Stomach (tissue), 4 donors: ENCODE measurements at regions not wholly inside any gene's neighbourhood (a gene's known extent, or its start where the extent isn't known, plus 50 kb on each side); places are given as distances from the start of the nearest gene placed in this dataset.
"Not testable (repeated sequence)": the region's sequence is repeated elsewhere in the genome, so short reads cannot be mapped to it uniquely, and the experiment has no call there.

ENCODE experiments used
- EP300 ChIP-seq: sonication (generic); formaldehyde crosslinking; IDR thresholded peaks from one replicate; pipeline ENCODE4 v1.6.1; 2017; ENCODE audit warnings: antibody characterized with exemption
- POLR2A ChIP-seq, 4 donors: fragments of 450-650 bp; IDR thresholded peaks; one replicate each; pipeline ENCODE4 v1.6.1; 2016; ENCODE audit warnings: antibody characterized with exemption in 4 of 4, control low read depth in 2 of 4, mild to moderate bottlenecking in 1 of 4, moderate library complexity in 1 of 4
- POLR2AphosphoS5 ChIP-seq, 3 donors: sonication (generic); formaldehyde crosslinking; IDR thresholded peaks; one replicate each; pipeline ENCODE4 v1.6.1; 2016; ENCODE audit warnings: antibody characterized with exemption in 3 of 3
- TF ChIP-seq, protein P1 (sequence below), 7 experiments: fragments of 450-650 bp in 4 of 7; fragments of 200-600 bp in 3 of 7; sonication (generic) in 3 of 7; IDR thresholded peaks; one replicate each; pipeline ENCODE4 v1.5.1; 2016 to 2019; ENCODE audit warnings: antibody characterized with exemption in 7 of 7, control low read depth in 2 of 7, mild to moderate bottlenecking in 1 of 7

DNA sequence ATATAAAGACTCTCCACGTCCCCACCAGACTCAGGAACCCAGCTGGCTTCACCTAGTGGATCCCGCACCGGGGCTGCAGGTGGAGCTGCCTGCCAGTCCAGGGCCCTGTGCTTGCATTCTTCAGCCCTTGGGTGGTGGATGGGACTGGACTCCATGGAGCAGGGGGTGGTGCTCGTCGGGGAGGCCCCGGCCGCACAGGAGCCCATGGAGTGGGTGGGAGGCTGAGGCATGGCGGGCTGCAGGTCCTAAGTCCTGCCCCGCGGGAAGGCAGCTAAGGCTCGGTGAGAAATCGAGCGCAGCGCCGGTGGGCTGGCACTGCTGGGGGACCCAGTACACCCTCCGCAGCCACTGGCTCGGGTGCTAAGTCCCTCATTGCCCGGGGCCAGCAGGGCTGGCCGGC is 90.8 kb upstream of the EMCN start:
- TF ChIP-seq, protein P1, sequence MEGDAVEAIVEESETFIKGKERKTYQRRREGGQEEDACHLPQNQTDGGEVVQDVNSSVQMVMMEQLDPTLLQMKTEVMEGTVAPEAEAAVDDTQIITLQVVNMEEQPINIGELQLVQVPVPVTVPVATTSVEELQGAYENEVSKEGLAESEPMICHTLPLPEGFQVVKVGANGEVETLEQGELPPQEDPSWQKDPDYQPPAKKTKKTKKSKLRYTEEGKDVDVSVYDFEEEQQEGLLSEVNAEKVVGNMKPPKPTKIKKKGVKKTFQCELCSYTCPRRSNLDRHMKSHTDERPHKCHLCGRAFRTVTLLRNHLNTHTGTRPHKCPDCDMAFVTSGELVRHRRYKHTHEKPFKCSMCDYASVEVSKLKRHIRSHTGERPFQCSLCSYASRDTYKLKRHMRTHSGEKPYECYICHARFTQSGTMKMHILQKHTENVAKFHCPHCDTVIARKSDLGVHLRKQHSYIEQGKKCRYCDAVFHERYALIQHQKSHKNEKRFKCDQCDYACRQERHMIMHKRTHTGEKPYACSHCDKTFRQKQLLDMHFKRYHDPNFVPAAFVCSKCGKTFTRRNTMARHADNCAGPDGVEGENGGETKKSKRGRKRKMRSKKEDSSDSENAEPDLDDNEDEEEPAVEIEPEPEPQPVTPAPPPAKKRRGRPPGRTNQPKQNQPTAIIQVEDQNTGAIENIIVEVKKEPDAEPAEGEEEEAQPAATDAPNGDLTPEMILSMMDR (IDR thresholded peaks at IDR 0.05): not testable (repeated sequence)
- TF ChIP-seq EP300; POLR2A (IDR thresholded peaks at IDR 0.05); POLR2AphosphoS5 (IDR thresholded peaks at IDR 0.05): not testable (repeated sequence)
